ENCODE measurements at regions not wholly inside any gene's neighbourhood (a gene's known extent, or its start where the extent isn't known, plus 50 kb on each side); places are given as distances from the start of the nearest gene placed in this dataset.

GRCh38 chr7:155995183-155995612 lies 182.9 kb upstream of the SHH start:
- TF ChIP-seq CTCF (conservative IDR thresholded peaks at IDR 0.05 in 1 of 2, IDR thresholded peaks at IDR 0.05 in 1 of 2; ENCODE audit: extremely low read depth in 1 of 2, insufficient read depth in 1 of 2, low read depth in 1 of 2, low read length in 2 of 2) = no peak
- TF ChIP-seq EZH2 (IDR thresholded peaks at IDR 0.05; ENCODE audit: borderline replicate concordance, low read length) = no peak

Data from mammary epithelial cell (primary cell).